HG03460 (cell line): ENCODE measurements at regions not wholly inside any gene's neighbourhood (a gene's known extent, or its start where the extent isn't known, plus 50 kb on each side); places are given as distances from the start of the nearest gene placed in this dataset.

Experiments used
- ATAC-seq: cut with Tn5 transposase; IDR thresholded peaks from one replicate; pipeline ENCODE4 v1.9.1; 2021; ENCODE audit not compliant: unreplicated experiment

DNA sequence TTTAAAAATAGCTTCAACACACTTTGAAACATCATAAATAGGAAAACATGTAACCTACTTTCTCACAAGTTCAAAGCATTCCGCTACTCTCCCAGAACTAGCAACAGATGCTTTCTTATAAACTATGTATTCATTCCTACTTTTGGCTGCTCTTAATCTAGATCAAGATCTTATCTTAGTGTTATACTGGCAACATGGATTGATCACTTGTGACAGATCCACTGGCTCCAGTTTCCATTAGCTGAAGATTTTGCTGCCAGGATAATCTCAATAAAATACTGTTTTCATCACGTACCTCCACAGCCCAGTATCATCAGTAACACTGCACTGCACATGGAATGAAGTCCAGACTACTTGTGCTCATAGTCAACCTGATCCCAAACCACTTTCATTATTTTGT, 491.7 kb upstream of the AGTR1 start:
- no peak for ATAC-seq

- no peak for ATAC-seq
Measured at GRCh38 chr3:148206446-148206845, 491.3 kb upstream of the AGTR1 start.

DNA sequence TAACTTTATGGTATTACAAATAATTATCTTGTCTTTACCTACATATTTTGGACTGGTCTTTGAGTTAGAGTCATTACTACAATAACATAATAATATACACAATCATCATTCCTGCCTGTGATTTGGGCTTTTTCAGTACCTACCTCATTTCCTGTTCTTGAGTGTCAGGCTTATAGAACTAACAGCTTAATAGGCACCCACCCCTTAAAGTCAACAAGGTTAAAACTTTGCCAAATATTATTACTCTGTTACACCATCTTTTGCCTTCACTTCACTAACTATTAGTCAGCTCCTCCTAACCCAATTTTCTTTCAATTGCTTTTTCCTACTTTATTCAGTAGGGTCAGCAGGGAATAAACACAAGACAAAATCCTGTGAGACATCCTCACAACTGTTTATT, 488.7 kb upstream of the AGTR1 start:
- ATAC-seq: no peak

DNA sequence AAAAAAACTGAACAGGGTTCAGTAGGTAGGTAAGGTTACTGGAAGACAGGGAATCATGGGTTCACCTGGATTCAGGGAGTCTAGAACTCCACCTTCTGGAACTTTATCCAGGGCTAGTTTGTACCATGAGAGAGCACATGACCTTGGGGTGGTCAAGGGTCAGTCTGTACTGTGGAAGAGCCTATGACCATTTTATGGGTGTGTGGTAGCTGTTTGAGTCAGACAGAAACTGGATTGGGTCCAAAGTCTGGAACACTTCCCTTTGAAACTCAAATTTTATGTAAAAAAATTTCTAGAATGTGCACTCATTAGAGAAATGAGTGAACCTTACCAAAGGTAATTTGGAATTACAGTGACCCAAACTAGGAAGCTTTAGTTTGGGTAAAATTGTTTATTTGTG, 486.0 kb upstream of the AGTR1 start:
- peak; percentile 59 for ATAC-seq

DNA sequence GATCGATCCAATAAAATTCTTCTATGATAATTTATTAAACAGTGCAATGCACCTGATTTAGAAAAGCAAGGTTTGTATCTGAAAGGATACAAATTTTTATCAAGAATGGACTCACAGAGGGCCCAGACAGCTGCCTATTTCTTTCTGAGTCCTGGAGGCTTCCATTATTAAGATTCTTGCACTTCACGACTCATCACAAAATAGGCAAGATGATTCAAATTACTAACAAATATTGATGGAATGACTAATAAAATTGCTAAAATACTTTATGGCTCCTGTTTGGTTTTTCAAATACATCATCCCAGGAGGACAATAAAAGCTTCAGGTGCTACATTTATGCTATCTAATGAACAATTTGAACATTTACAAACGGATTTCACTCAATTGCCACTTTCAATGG, 483.0 kb upstream of the AGTR1 start:
- no peak for ATAC-seq

- ATAC-seq: no peak
Measured at GRCh38 chr3:148217317-148217716, 480.4 kb upstream of the AGTR1 start.

- ATAC-seq: no peak
Measured at GRCh38 chr3:148218222-148218621, 479.5 kb upstream of the AGTR1 start.

- ATAC-seq: no peak
Measured at GRCh38 chr3:148219999-148220398, 477.7 kb upstream of the AGTR1 start.

- no peak for ATAC-seq
Measured at GRCh38 chr3:148221303-148221702, 476.4 kb upstream of the AGTR1 start.

GRCh38 chr3:148223266-148223665, 474.4 kb upstream of the AGTR1 start:
- ATAC-seq: no peak

GRCh38 chr3:148226246-148226645, 471.5 kb upstream of the AGTR1 start:
- ATAC-seq: no peak

DNA sequence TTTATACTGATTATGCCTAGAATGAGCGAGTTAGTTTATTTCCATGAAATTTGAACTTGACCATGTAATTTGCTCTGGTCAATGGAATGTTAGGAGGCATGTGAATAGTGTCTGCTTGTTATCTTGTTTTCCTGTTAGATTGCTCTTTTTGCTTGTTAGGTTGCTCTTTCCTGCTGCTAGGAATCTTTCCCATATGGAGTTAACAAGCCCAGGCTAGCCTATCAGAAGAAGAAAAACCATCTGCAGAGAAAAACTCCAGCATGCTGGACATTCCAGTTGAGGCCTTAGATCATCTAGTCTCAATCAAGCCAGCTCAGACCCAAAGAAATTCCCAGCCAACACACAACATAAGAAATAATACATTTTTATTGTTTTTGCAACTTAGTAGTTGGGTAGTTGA, 470.2 kb upstream of the AGTR1 start:
- ATAC-seq: no peak

- peak; percentile 74 for ATAC-seq
Measured at GRCh38 chr3:148229107-148229506, 468.6 kb upstream of the AGTR1 start.

- no peak for ATAC-seq
Measured at GRCh38 chr3:148230473-148230872, 467.2 kb upstream of the AGTR1 start.

- ATAC-seq: no peak
Measured at GRCh38 chr3:148232389-148232788, 465.3 kb upstream of the AGTR1 start.

DNA sequence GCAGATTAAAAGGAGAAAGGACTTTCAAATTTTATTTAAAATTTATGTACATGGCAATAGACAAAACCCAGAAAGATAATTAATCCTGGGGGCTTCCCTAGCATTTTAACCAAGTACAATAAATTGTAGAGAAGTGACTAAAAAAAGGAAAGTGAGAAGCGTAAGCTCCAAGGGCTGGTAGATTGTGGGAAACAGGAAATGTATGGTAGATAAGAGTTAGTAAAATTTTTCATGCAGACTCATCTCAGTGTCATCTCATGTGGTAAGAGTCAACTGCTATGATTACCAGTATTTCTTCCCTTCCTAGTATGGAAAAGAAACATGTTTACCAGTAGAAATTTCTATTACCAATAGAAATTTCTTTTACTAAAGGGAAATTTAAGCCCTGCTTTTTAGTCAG, 464.3 kb upstream of the AGTR1 start:
- ATAC-seq: no peak

DNA sequence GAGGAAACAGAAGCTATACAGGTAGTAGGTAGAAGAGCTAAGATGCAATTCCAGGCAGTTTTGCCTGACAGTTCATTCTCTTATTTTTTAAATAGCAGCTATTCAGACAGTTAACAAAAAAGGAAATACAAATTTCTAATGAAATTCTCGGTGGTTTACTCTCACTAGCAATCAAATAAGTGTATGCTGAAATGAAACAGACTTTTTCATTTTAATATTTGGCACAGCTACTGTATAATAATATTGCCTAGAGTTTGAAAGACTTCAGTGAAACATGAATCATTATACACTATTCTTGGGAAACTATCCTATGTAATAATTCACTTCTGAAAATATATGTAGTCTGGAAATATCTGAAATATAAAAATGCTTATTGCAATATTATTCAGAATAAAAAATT, 463.2 kb upstream of the AGTR1 start:
- ATAC-seq: no peak

GRCh38 chr3:148235566-148235965, 462.1 kb upstream of the AGTR1 start:
- ATAC-seq: no peak

- ATAC-seq: no peak
Measured at GRCh38 chr3:148238421-148238821, 459.3 kb upstream of the AGTR1 start.

GRCh38 chr3:148240351-148240750, 457.4 kb upstream of the AGTR1 start:
- no peak for ATAC-seq

DNA sequence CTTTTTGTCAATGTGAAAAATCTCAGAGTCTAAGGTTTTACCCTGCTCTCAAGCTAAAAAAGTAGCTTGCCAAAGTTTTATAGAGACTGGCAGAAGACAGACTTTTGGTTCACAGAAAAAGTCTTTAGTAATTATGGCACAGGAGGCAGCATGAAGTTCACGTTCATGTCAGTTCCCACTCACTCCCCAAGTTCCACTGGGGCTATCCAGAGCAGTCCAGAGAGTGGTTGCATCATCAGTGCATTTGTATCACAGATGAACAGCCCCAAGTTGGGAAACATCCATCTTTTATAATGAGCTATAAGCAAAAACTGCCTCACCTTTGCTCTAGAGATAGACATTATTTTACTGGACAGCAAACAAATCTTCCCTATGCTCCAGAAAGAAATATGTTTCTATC, 454.1 kb upstream of the AGTR1 start:
- ATAC-seq: no peak

GRCh38 chr3:148246291-148246923, 451.3 kb upstream of the AGTR1 start:
- no peak for ATAC-seq

DNA sequence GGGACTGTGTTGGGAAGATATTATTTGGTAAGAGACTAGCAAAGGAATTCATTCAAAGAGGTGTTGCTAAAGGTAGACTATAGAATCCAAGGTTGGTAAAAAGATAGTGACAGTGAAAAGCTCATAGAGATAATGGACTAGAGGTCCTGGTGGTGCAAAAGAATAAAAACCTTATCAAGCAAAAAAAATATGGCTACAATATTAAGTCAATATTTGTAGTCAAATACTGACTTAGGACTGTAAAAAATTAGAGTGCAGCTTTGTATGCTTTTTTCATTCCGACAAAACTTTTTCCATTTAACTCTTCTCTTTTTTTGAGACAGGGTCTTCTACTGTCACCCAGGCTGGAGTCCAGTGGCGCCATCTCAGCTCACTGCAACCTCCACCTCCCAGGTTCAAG, 444.0 kb upstream of the AGTR1 start:
- ATAC-seq: no peak

GRCh38 chr3:148254402-148254801, 443.3 kb upstream of the AGTR1 start:
- ATAC-seq: no peak
